ENCODE measurements at regions not wholly inside any gene's neighbourhood (a gene's known extent, or its start where the extent isn't known, plus 50 kb on each side); places are given as distances from the start of the nearest gene placed in this dataset.

- H3K4me3 ChIP-seq (ENCODE audit: low read length in 3 of 3): no peak overlapping the region
- H3K9me3 ChIP-seq (ENCODE audit: control insufficient read depth in 3 of 3, low read length in 3 of 3): no peaks in the 10 kb centered on the region
- no peak overlapping the region for H3K27ac ChIP-seq (ENCODE audit: low read depth, low read length)
- H3K9ac ChIP-seq (ENCODE audit: low read depth in 1 of 3, low read length in 3 of 3): no peak overlapping the region
- H3K27me3 ChIP-seq (ENCODE audit: control insufficient read depth in 3 of 3, insufficient read depth in 3 of 3, low read length in 3 of 3): peaks cover 8 to 19% (median 8%) of the 10 kb centered on the region in 3 donors
- peaks cover 0 to 3% (median 0%) of the 10 kb centered on the region in 3 donors for H3K4me1 ChIP-seq (ENCODE audit: control insufficient read depth in 3 of 3, insufficient read depth in 3 of 3, low read length in 3 of 3)
- H3K36me3 ChIP-seq (ENCODE audit: control insufficient read depth in 3 of 3, insufficient read depth in 3 of 3, low read length in 3 of 3): no peaks in the 10 kb centered on the region
Observed at GRCh38 chr5:174177531-174177930, 132.0 kb downstream of the NSG2 start.

GRCh38 chr5:174177976-174178605 lies 132.6 kb downstream of the NSG2 start:
- Histone ChIP-seq H3K27me3 (ENCODE audit: control insufficient read depth in 3 of 3, insufficient read depth in 3 of 3, low read length in 3 of 3) (peaks cover 8 to 19% (median 8%) of the 10 kb centered on the region in 3 donors), H3K4me1 (ENCODE audit: control insufficient read depth in 3 of 3, insufficient read depth in 3 of 3, low read length in 3 of 3) (peaks cover 0 to 3% (median 0%) of the 10 kb centered on the region in 3 donors), H3K9ac (ENCODE audit: low read depth in 1 of 3, low read length in 3 of 3) (no peak overlapping the region), H3K36me3 (ENCODE audit: control insufficient read depth in 3 of 3, insufficient read depth in 3 of 3, low read length in 3 of 3) (no peaks in the 10 kb centered on the region), H3K4me3 (ENCODE audit: low read length in 3 of 3) (no peak overlapping the region), H3K9me3 (ENCODE audit: control insufficient read depth in 3 of 3, low read length in 3 of 3) (no peaks in the 10 kb centered on the region), H3K27ac (ENCODE audit: low read depth, low read length) (no peak overlapping the region)

GRCh38 chr5:174180639-174181038 lies 135.1 kb downstream of the NSG2 start:
- Histone ChIP-seq H3K9ac (ENCODE audit: low read depth in 1 of 3, low read length in 3 of 3) (no peak overlapping the region), H3K27me3 (ENCODE audit: control insufficient read depth in 3 of 3, insufficient read depth in 3 of 3, low read length in 3 of 3) (peaks cover 0 to 10% (median 4%) of the 10 kb centered on the region in 3 donors), H3K9me3 (ENCODE audit: control insufficient read depth in 3 of 3, low read length in 3 of 3) (no peaks in the 10 kb centered on the region), H3K4me3 (ENCODE audit: low read length in 3 of 3) (no peak overlapping the region), H3K4me1 (ENCODE audit: control insufficient read depth in 3 of 3, insufficient read depth in 3 of 3, low read length in 3 of 3) (peaks cover 0 to under 1% (median 0%) of the 10 kb centered on the region in 3 donors), H3K36me3 (ENCODE audit: control insufficient read depth in 3 of 3, insufficient read depth in 3 of 3, low read length in 3 of 3) (no peaks in the 10 kb centered on the region), H3K27ac (ENCODE audit: low read depth, low read length) (no peak overlapping the region)

- no peak overlapping the region for H3K9ac ChIP-seq (ENCODE audit: low read depth in 1 of 3, low read length in 3 of 3)
- no peaks in the 10 kb centered on the region for H3K4me1 ChIP-seq (ENCODE audit: control insufficient read depth in 3 of 3, insufficient read depth in 3 of 3, low read length in 3 of 3)
- H3K4me3 ChIP-seq (ENCODE audit: low read length in 3 of 3): no peak overlapping the region
- H3K27me3 ChIP-seq (ENCODE audit: control insufficient read depth in 3 of 3, insufficient read depth in 3 of 3, low read length in 3 of 3): peaks cover 0 to 9% (median 4%) of the 10 kb centered on the region in 3 donors
- no peaks in the 10 kb centered on the region for H3K9me3 ChIP-seq (ENCODE audit: control insufficient read depth in 3 of 3, low read length in 3 of 3)
- H3K27ac ChIP-seq (ENCODE audit: low read depth, low read length): no peak overlapping the region
- H3K36me3 ChIP-seq (ENCODE audit: control insufficient read depth in 3 of 3, insufficient read depth in 3 of 3, low read length in 3 of 3): no peaks in the 10 kb centered on the region
Observed at GRCh38 chr5:174182111-174182510, 136.6 kb downstream of the NSG2 start.

- Histone ChIP-seq H3K4me3 (ENCODE audit: low read length in 3 of 3) (no peak overlapping the region), H3K27ac (ENCODE audit: low read depth, low read length) (no peak overlapping the region), H3K27me3 (ENCODE audit: control insufficient read depth in 3 of 3, insufficient read depth in 3 of 3, low read length in 3 of 3) (peaks cover 0 to 9% (median 0%) of the 10 kb centered on the region in 3 donors), H3K36me3 (ENCODE audit: control insufficient read depth in 3 of 3, insufficient read depth in 3 of 3, low read length in 3 of 3) (no peaks in the 10 kb centered on the region), H3K9me3 (ENCODE audit: control insufficient read depth in 3 of 3, low read length in 3 of 3) (no peaks in the 10 kb centered on the region), H3K9ac (ENCODE audit: low read depth in 1 of 3, low read length in 3 of 3) (no peak overlapping the region), H3K4me1 (ENCODE audit: control insufficient read depth in 3 of 3, insufficient read depth in 3 of 3, low read length in 3 of 3) (peaks cover 0 to 2% (median 0%) of the 10 kb centered on the region in 3 donors)
Observed at GRCh38 chr5:174183701-174184100, 138.2 kb downstream of the NSG2 start.

- Histone ChIP-seq H3K4me3 (ENCODE audit: low read length in 3 of 3) (no peak overlapping the region), H3K27me3 (ENCODE audit: control insufficient read depth in 3 of 3, insufficient read depth in 3 of 3, low read length in 3 of 3) (peaks cover 0 to 16% (median 6%) of the 10 kb centered on the region in 3 donors), H3K9me3 (ENCODE audit: control insufficient read depth in 3 of 3, low read length in 3 of 3) (no peaks in the 10 kb centered on the region), H3K9ac (ENCODE audit: low read depth in 1 of 3, low read length in 3 of 3) (no peak overlapping the region), H3K27ac (ENCODE audit: low read depth, low read length) (no peak overlapping the region), H3K4me1 (ENCODE audit: control insufficient read depth in 3 of 3, insufficient read depth in 3 of 3, low read length in 3 of 3) (peaks cover 0 to 2% (median 0%) of the 10 kb centered on the region in 3 donors), H3K36me3 (ENCODE audit: control insufficient read depth in 3 of 3, insufficient read depth in 3 of 3, low read length in 3 of 3) (no peaks in the 10 kb centered on the region)
Observed at GRCh38 chr5:174185506-174185905, 140.0 kb downstream of the NSG2 start.

GRCh38 chr5:174186096-174186695 lies 140.7 kb downstream of the NSG2 start:
- Histone ChIP-seq H3K27ac (ENCODE audit: low read depth, low read length) (no peak overlapping the region), H3K4me3 (ENCODE audit: low read length in 3 of 3) (no peak overlapping the region), H3K4me1 (ENCODE audit: control insufficient read depth in 3 of 3, insufficient read depth in 3 of 3, low read length in 3 of 3) (peaks cover 0 to 2% (median 0%) of the 10 kb centered on the region in 3 donors), H3K27me3 (ENCODE audit: control insufficient read depth in 3 of 3, insufficient read depth in 3 of 3, low read length in 3 of 3) (peaks cover 2 to 14% (median 9%) of the 10 kb centered on the region in 3 donors), H3K9me3 (ENCODE audit: control insufficient read depth in 3 of 3, low read length in 3 of 3) (no peaks in the 10 kb centered on the region), H3K36me3 (ENCODE audit: control insufficient read depth in 3 of 3, insufficient read depth in 3 of 3, low read length in 3 of 3) (no peaks in the 10 kb centered on the region), H3K9ac (ENCODE audit: low read depth in 1 of 3, low read length in 3 of 3) (no peak overlapping the region)

GRCh38 chr5:174187001-174187400 lies 141.5 kb downstream of the NSG2 start:
- Histone ChIP-seq H3K36me3 (ENCODE audit: control insufficient read depth in 3 of 3, insufficient read depth in 3 of 3, low read length in 3 of 3) (no peaks in the 10 kb centered on the region), H3K27ac (ENCODE audit: low read depth, low read length) (no peak overlapping the region), H3K4me1 (ENCODE audit: control insufficient read depth in 3 of 3, insufficient read depth in 3 of 3, low read length in 3 of 3) (peaks cover 0 to 2% (median 0%) of the 10 kb centered on the region in 3 donors), H3K9ac (ENCODE audit: low read depth in 1 of 3, low read length in 3 of 3) (no peak overlapping the region), H3K9me3 (ENCODE audit: control insufficient read depth in 3 of 3, low read length in 3 of 3) (no peaks in the 10 kb centered on the region), H3K4me3 (ENCODE audit: low read length in 3 of 3) (no peak overlapping the region), H3K27me3 (ENCODE audit: control insufficient read depth in 3 of 3, insufficient read depth in 3 of 3, low read length in 3 of 3) (peaks cover 2 to 16% (median 9%) of the 10 kb centered on the region in 3 donors)

GRCh38 chr5:174187481-174187880 lies 142.0 kb downstream of the NSG2 start:
- Histone ChIP-seq H3K9me3 (ENCODE audit: control insufficient read depth in 3 of 3, low read length in 3 of 3) (no peaks in the 10 kb centered on the region), H3K4me3 (ENCODE audit: low read length in 3 of 3) (no peak overlapping the region), H3K36me3 (ENCODE audit: control insufficient read depth in 3 of 3, insufficient read depth in 3 of 3, low read length in 3 of 3) (no peaks in the 10 kb centered on the region), H3K9ac (ENCODE audit: low read depth in 1 of 3, low read length in 3 of 3) (no peak overlapping the region), H3K27ac (ENCODE audit: low read depth, low read length) (no peak overlapping the region), H3K27me3 (ENCODE audit: control insufficient read depth in 3 of 3, insufficient read depth in 3 of 3, low read length in 3 of 3) (peaks cover 2 to 21% (median 13%) of the 10 kb centered on the region in 3 donors), H3K4me1 (ENCODE audit: control insufficient read depth in 3 of 3, insufficient read depth in 3 of 3, low read length in 3 of 3) (peaks cover 0 to 2% (median 0%) of the 10 kb centered on the region in 3 donors)

- H3K9me3 ChIP-seq (ENCODE audit: control insufficient read depth in 3 of 3, low read length in 3 of 3): no peaks in the 10 kb centered on the region
- peaks cover 0 to 2% (median 0%) of the 10 kb centered on the region in 3 donors for H3K4me1 ChIP-seq (ENCODE audit: control insufficient read depth in 3 of 3, insufficient read depth in 3 of 3, low read length in 3 of 3)
- H3K36me3 ChIP-seq (ENCODE audit: control insufficient read depth in 3 of 3, insufficient read depth in 3 of 3, low read length in 3 of 3): no peaks in the 10 kb centered on the region
- H3K9ac ChIP-seq (ENCODE audit: low read depth in 1 of 3, low read length in 3 of 3): no peak overlapping the region
- no peak overlapping the region for H3K4me3 ChIP-seq (ENCODE audit: low read length in 3 of 3)
- no peak overlapping the region for H3K27ac ChIP-seq (ENCODE audit: low read depth, low read length)
- H3K27me3 ChIP-seq (ENCODE audit: control insufficient read depth in 3 of 3, insufficient read depth in 3 of 3, low read length in 3 of 3): peaks cover 6 to 21% (median 14%) of the 10 kb centered on the region in 3 donors
Observed at GRCh38 chr5:174188295-174188694, 142.8 kb downstream of the NSG2 start.
